HG03097 (cell line): ENCODE measurements at regions not wholly inside any gene's neighbourhood (a gene's known extent, or its start where the extent isn't known, plus 50 kb on each side); places are given as distances from the start of the nearest gene placed in this dataset.
"Not testable (repeated sequence)": the region's sequence is repeated elsewhere in the genome, so short reads cannot be mapped to it uniquely, and the experiment has no call there.

ENCODE experiments used
- ATAC-seq: cut with Tn5 transposase; IDR thresholded peaks from one replicate; pipeline ENCODE4 v1.9.1; 2021; ENCODE audit not compliant: unreplicated experiment, low FRiP score

GRCh38 chr2:83234246-83234645, 1224.8 kb downstream of the SUCLG1 start:
- ATAC-seq, result no peak

DNA sequence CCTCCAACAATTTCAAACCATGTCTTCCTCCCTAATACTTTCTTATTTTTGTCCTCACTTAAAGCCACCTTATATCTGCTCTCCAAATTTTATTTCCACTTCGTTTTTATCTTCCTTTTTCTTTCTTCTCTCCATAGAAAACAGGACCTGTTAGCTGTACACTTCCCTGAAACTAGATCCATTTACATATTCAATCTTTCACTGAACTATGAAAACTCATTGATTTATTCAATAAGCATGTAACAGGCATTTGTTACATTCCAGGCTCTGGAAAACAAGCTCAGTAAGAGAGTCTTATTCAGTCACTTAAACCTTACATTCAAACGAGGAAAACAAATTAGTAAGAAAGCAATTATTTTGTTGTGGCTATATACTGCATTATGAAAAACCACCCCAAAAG, 1225.3 kb downstream of the SUCLG1 start:
- no peak for ATAC-seq

GRCh38 chr2:83233326-83233725, 1225.8 kb downstream of the SUCLG1 start:
- no peak for ATAC-seq

DNA sequence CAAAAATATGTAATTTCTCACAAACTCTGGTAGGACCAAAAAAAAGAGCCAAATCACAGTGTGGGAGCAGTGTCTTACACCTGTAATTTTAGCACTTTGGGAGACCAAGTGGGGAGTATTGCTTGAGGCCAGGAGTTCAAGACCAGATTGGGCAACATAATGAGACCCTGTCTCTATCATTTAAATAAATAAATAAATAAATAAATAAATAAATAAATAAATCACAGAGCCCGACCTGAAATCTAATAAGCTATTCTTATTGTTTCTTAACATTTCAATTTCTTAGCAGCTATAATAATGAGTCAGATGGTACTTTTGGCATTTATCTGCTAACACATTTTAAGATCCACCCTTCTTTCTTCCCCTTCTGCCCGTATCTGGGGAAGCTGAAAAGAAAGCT, 1229.6 kb downstream of the SUCLG1 start:
- no peak for ATAC-seq

DNA sequence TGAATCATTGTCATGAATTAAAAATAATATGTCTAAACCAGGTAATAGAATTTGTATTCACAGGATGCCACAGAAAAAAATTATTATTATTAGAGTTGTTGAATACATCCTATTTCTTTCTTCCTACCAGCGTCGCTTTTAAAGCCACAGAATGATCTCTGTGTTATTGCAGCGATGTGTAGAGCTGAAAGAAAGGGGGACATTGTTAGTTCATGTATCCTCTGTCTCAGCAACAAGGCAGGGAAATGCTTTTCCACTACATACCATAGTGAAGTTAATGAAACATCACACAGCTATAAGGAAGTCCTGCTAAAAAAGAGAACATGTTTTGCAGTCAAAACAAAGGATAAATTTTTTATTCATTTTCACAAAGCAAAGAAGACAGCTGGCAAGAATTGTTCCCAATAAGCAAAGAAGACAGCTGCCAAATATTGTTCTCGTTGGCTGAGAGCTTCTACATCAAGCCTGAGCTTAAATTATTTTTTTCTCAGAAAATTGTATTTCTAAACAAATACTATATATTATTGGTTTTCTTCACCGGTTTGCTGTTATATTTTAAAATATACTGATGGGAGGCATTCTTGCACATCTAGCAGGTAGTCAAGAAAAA, 1234.4 kb downstream of the SUCLG1 start:
- no peak for ATAC-seq

DNA sequence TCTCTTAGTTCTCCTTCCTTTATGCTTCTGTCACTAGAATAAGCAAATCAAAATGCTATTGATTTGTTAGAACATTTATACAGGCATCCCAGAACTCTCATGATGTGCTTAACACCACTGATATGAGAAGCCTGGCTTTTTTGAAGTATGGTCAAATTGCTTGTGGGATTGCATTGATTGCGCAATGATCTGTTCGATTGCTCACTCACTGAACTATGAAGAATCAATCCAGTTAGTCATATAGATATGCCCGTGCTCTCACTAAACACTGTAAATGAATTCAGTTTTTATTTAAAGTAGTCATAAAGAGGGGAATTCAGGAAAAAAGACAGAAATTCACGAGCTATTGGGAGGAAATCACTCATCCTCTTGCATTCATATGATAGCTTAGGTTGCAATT, 1237.8 kb downstream of the SUCLG1 start:
- ATAC-seq, result no peak

DNA sequence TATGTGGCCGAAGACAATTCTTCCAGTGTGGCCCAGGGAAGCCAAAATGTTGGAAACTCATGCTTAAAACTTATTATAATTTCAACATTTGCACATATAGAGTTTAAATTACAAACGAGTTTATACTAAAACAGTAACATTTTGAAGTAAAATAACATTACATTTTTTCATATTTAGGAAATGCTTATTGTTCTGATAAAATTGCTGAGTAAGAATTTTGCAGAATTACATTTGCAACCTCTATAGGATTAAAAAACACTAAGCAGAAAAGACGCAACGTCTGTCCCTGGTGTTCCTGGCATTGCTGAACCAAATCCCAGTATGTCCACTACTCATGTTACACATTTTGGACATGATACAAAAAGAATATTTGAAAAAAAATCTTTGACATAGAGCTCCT, 1241.2 kb downstream of the SUCLG1 start:
- ATAC-seq, result no peak

GRCh38 chr2:83196225-83196624, 1262.9 kb downstream of the SUCLG1 start:
- no peak for ATAC-seq

GRCh38 chr2:83191316-83191715, 1267.8 kb downstream of the SUCLG1 start:
- no peak for ATAC-seq

DNA sequence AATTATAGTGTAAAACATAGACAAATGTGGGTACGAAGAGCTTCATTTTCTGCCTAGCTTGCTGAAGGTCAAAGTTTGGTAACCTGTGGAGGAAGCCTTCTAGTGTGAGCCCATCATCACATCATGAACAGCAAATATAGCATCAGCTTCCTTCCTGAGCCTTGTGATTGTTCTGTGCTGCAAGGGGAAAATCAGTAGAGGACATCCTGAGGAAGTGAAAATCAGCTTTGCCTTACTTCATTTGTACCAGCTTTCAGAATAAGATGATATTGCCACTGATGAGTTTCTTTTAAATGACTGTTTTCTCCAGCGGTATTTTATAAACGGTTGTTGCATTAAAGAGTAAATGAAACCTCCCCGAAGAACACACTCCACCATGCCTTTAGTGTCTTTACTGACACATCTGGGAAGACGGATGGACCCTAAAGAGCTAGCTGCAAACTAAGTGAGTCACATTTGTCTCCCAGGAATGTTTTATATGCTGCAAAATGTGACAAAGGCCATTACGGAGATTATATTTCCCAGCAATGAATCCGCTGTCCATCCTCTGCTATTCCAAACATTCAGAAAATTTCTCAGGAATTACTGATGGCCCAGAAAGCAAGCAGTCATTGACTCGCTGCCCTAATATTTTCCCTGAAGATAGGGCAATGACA, 1272.8 kb downstream of the SUCLG1 start:
- no peak for ATAC-seq

DNA sequence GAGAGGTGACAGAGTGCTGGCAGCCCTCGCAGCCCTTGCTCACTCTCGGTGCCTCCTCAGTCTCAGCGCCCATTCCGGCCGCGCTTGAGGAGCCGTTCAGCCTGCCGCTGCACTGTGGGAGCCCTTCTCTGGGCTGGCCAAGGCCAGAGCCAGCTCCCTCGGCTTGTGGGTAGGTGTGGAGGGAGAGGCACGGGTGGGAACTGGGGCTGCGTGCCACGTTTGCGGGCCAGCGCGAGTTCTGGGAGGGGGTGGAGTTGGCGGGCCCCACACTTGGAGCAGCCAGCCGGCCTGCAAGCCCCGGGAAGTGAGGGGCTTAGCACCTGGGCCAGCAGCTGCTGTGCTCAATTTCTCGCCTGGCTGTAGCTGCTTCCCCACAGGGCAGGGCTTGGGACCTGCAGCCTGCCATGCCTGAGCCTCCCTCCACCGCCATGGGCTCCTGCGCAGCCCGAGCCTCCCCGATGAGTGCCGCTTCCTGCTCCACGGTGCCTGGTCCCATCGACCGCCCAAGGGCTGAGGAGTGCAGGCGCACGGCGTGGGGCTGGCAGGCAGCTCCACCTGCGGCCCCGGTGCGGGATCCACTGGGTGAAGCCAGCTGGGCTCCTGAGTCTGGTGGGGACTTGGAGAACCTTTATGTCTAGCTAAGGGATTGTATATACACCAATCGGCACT, 1278.1 kb downstream of the SUCLG1 start:
- ATAC-seq, result not testable (repeated sequence)

DNA sequence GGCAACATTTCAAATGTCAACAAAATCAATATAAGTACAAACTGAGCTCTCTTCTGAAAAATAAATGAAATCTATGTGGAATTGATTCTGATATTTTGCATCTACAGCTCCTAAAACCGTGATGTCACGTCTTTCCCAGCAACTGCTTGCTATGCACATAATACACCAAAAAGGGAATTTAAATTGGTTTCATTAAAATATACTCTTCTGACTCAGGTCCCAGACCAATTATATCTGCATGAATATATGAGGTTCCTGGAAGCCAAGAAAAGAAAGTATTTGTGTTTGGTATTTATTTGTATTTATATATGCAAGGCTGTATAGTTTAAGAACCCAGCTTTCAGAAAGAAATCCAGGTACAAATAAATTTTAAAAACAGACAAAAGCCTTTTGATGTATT, 1282.5 kb downstream of the SUCLG1 start:
- no peak for ATAC-seq

DNA sequence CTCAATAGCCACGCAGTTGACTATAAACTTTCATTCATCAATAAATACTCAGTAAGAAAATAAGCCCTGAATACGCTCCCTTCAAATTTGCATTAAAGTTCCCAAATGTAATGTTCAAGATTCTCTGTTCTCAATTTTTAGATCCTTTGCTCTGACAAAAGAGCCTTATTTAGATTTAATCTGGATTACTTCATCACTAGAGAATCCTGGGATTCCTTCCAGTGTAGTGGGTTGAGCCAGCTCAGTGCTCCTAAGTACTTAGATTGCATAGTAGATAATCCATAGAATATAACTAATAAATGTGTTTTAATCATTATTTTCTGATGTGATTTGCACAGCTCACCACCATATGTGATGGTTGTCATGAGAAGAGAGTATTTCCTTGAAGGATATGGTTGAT, 1286.2 kb downstream of the SUCLG1 start:
- no peak for ATAC-seq

- ATAC-seq, result no peak
Observed at GRCh38 chr2:83168377-83168776, 1290.7 kb downstream of the SUCLG1 start.

- ATAC-seq, result no peak
Observed at GRCh38 chr2:83162421-83162820, 1296.7 kb downstream of the SUCLG1 start.

- no peak for ATAC-seq
Observed at GRCh38 chr2:83160571-83160970, 1298.5 kb downstream of the SUCLG1 start.

GRCh38 chr2:83155826-83156225, 1303.3 kb downstream of the SUCLG1 start:
- ATAC-seq, result no peak

- ATAC-seq, result no peak
Observed at GRCh38 chr2:83143946-83144345, 1315.1 kb downstream of the SUCLG1 start.

- no peak for ATAC-seq
Observed at GRCh38 chr2:83142934-83143333, 1316.1 kb downstream of the SUCLG1 start.

DNA sequence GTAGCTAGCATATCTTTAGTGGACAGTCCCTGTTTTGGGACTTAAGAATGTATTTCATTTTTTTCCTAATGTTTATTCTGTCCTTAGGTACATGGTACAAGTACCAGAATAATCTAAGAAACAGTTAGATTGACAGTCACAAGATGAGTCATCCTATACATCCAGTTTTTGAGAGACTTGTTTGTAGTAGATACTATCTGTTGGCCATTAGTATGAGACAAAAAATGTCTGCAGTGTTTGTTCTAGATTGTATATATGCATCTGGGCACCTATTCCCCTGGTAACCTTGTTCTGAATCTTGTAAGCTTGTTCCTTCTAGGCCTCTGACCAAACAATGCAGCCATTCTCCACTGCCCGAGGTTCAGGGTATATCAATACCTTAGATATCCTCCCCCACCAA, 1343.5 kb downstream of the SUCLG1 start:
- no peak for ATAC-seq

GRCh38 chr2:83115155-83115554, 1343.9 kb downstream of the SUCLG1 start:
- ATAC-seq, result no peak

- ATAC-seq, result no peak
Observed at GRCh38 chr2:83113953-83114352, 1345.1 kb downstream of the SUCLG1 start.
